ENCODE measurements at regions not wholly inside any gene's neighbourhood (a gene's known extent, or its start where the extent isn't known, plus 50 kb on each side); places are given as distances from the start of the nearest gene placed in this dataset.
"Not testable (repeated sequence)": the region's sequence is repeated elsewhere in the genome, so short reads cannot be mapped to it uniquely, and the experiment has no call there.

DNA sequence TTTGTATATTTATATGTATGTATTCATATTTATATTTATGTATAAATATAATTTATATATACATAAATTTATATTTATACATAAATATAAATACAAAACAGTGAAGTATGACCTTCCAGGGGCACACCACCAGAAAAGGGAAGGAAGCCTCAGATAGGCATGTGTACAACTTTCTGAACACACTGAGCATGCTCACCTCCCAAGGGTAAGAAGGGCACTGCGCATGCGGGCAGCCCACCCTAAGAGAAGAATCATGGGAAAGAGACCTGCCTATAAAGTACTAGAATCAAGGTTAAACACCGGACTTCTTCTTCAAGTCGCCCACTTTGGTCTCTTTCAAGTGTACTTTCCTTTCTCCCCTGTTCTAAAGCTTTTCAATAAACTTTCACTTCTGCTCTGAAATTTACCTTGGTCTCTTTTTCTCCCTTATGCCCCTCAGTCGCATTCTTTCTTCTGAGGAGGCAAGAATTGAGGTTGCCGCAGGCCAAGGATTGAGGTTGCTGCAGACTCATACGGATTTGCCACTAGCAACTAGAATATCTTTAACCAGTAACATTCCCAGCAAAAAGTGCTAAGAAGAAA lies 600.3 kb downstream of the RPIA start:
- not testable (repeated sequence) for H3K4me3 ChIP-seq (ENCODE audit: low read depth, low read length); DNase-seq (ENCODE audit: low read depth)

GRCh38 chr2:89293399-89293798 lies 601.9 kb downstream of the RPIA start:
- not testable (repeated sequence) for H3K4me3 ChIP-seq (ENCODE audit: low read depth, low read length); DNase-seq (ENCODE audit: low read depth)

- DNase-seq (ENCODE audit: low read depth); H3K4me3 ChIP-seq (ENCODE audit: low read depth, low read length): not testable (repeated sequence)
These were observed 602.9 kb downstream of the RPIA start for GRCh38 chr2:89294335-89294734.

GRCh38 chr2:89296820-89297398 lies 605.4 kb downstream of the RPIA start:
- H3K4me3 ChIP-seq (ENCODE audit: low read depth, low read length); DNase-seq (ENCODE audit: low read depth): not testable (repeated sequence)

GRCh38 chr2:89299196-89299595 lies 607.7 kb downstream of the RPIA start:
- not testable (repeated sequence) for DNase-seq (ENCODE audit: low read depth); H3K4me3 ChIP-seq (ENCODE audit: low read depth, low read length)

- not testable (repeated sequence) for DNase-seq (ENCODE audit: low read depth); H3K4me3 ChIP-seq (ENCODE audit: low read depth, low read length)
These were observed 614.1 kb downstream of the RPIA start for GRCh38 chr2:89305623-89306022.

DNA sequence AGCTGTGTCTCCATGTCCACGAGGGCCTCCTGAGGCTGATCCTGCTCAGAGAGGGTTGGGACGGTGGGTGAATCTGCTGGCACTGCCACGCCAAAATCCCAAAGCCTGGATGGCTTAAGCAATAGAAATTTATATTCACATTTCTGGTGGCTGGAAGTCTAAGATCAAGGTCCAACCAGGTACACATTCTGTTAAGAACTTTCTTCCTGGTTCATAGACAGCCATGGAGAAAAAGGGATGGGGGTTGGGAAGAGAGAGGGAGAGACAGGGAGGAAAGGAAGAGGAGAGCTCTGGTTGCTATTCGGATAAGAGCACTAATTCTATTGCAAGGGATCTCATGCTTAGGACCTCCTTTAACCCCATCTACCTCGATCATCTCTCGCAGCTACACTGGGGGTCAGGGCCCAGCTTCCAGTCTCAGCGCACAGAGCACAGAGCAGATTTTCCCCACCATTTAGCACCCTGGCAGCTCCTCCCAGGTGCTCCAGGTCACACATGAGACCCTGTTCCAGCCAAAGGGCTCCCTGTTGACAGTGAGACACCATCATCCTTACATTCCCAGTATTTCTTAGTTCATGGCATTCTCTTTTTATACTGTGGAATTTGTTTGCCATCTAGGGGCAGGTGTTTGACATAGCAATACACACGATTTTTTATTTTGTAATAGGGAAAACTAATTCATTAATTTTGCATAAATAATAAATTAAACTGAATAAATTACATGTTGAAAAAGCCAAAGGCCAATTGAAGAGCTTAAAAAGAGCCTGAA lies 615.6 kb downstream of the RPIA start:
- H3K4me3 ChIP-seq (ENCODE audit: low read depth, low read length); DNase-seq (ENCODE audit: low read depth): not testable (repeated sequence)

DNA sequence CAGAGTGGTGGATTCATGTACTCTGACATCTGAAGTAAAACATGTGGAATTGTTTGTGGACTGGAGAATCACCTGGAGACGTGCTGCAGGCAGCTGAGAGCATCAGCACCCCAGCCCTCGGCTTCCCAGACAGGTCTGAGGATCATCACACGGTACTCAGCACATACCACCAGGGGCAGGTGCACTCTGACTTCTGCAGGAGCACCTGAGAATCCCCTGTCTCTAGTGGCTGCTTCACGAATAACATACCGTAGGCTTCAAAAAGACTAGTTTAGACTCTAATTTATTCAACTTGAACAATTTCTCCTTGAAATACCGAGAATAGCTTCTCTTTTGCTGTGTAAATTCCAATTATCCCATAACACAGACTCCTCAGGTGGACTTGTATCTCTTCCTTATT lies 627.5 kb downstream of the RPIA start:
- not testable (repeated sequence) for DNase-seq (ENCODE audit: low read depth); H3K4me3 ChIP-seq (ENCODE audit: low read depth, low read length)

GRCh38 chr2:89325894-89326293 lies 634.4 kb downstream of the RPIA start:
- H3K4me3 ChIP-seq (ENCODE audit: low read depth, low read length); DNase-seq (ENCODE audit: low read depth): not testable (repeated sequence)

GRCh38 chr2:89326455-89326854 lies 635.0 kb downstream of the RPIA start:
- DNase-seq (ENCODE audit: low read depth); H3K4me3 ChIP-seq (ENCODE audit: low read depth, low read length): not testable (repeated sequence)

GRCh38 chr2:89328790-89329189 lies 637.3 kb downstream of the RPIA start:
- not testable (repeated sequence) for H3K4me3 ChIP-seq (ENCODE audit: low read depth, low read length); DNase-seq (ENCODE audit: low read depth)

Data from GM12864 (cell line).